ENCODE measurements at regions not wholly inside any gene's neighbourhood (a gene's known extent, or its start where the extent isn't known, plus 50 kb on each side); places are given as distances from the start of the nearest gene placed in this dataset.
A peak's percentile ranks its signal among the peaks of the same experiment; 100 is the strongest.

DNA sequence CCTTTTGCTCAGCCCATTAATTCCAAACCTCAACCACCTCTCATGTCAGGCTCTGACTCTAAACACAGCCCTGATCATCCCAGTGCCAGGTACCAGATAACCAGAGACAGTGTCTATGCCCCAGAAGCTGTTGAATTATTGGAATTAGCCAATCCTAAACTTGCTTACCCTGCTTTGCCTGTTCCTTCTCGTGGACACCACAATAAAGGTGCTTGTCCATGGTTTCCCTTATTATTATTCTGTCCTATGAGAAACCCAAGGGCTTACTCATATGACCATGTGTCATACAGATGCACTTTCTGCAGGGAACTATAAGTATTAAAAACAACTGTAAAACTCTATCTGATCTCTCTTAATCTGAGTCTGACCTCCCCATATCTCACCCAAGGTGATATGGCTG lies 2193.8 kb upstream of the PIK3C3 start:
- no peak overlapping the region for H3K14ac ChIP-seq (ENCODE audit: low read length in 2 of 2)
- 57% methylated on average over 1 of the region's 1 CpG for WGBS
- no peak overlapping the region for H2BK15ac ChIP-seq (ENCODE audit: low read depth, poor library complexity, severe bottlenecking)
- H2AK5ac ChIP-seq (ENCODE audit: low read length, severe bottlenecking): no peak overlapping the region
- H3K18ac ChIP-seq (ENCODE audit: low read depth in 1 of 2, low read length in 2 of 2): no peak overlapping the region
- no peak for DNase-seq
- no peak overlapping the region for H3K23ac ChIP-seq (ENCODE audit: low read length in 2 of 2)
- H3K79me1 ChIP-seq (replicated peaks; ENCODE audit: low read length, poor library complexity, severe bottlenecking): no peaks in the 10 kb centered on the region
- no peaks in the 10 kb centered on the region for H3K27me3 ChIP-seq (ENCODE audit: control insufficient read depth in 1 of 2, insufficient read depth in 1 of 2, low read length in 2 of 2)
- H3K27ac ChIP-seq (ENCODE audit: low read length, poor library complexity, severe bottlenecking): no peak overlapping the region
- no peak overlapping the region for H3K4me2 ChIP-seq (ENCODE audit: low read length, poor library complexity, severe bottlenecking)
- H3K4me3 ChIP-seq (ENCODE audit: insufficient read depth in 1 of 2, low read depth in 1 of 2, low read length in 2 of 2): no peak overlapping the region
- no peak overlapping the region for H2BK12ac ChIP-seq (ENCODE audit: low read length in 2 of 2)
- no peak overlapping the region for H3K4ac ChIP-seq (ENCODE audit: low read depth in 1 of 2, low read length in 2 of 2)
- H4K8ac ChIP-seq (ENCODE audit: low read length): no peak overlapping the region
- no peaks in the 10 kb centered on the region for H3K4me1 ChIP-seq (ENCODE audit: control insufficient read depth, insufficient read depth, low read depth, low read length)
- no peak overlapping the region for H2BK5ac ChIP-seq (ENCODE audit: low read depth, low read length, poor library complexity, severe bottlenecking)
- no peak overlapping the region for H2AFZ ChIP-seq (ENCODE audit: low read depth, low read length)
- no peak overlapping the region for H2BK120ac ChIP-seq (ENCODE audit: low read depth, low read length)
- no peak overlapping the region for H3K9ac ChIP-seq (ENCODE audit: low read length)
- no peaks in the 10 kb centered on the region for H3K9me3 ChIP-seq (ENCODE audit: control insufficient read depth, low read length)
- H4K91ac ChIP-seq (ENCODE audit: low read length): no peak overlapping the region
- H3K36me3 ChIP-seq (ENCODE audit: control insufficient read depth in 1 of 2, insufficient read depth in 2 of 2, low read depth in 1 of 2, low read length in 2 of 2): no peaks in the 10 kb centered on the region

DNA sequence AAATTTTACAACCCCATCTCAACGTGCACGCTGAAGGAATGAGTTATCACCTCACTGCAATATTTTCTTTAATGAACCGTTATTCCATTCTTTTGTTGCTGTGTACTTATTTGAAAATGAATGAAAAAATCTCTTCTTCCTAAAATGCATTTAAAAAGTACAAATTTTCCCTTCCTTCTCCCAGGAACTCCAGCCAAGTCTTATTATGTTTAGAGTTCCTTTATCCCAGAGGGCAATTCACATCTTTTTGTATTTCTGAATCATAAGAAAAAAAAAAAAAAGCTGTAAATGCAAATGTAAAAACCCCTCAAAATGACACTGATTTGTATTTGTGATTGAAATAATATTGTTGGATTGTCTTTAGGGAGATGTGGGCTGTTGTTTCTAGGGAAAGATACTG lies 2194.3 kb upstream of the CELF4 start:
- no peak overlapping the region for H3K4ac ChIP-seq (ENCODE audit: low read depth in 1 of 2, low read length in 2 of 2)
- H3K23ac ChIP-seq (ENCODE audit: low read length in 2 of 2): no peak overlapping the region
- H3K14ac ChIP-seq (ENCODE audit: low read length in 2 of 2): no peak overlapping the region
- no peaks in the 10 kb centered on the region for H3K79me1 ChIP-seq (replicated peaks; ENCODE audit: low read length, poor library complexity, severe bottlenecking)
- no peak overlapping the region for H2BK12ac ChIP-seq (ENCODE audit: low read length in 2 of 2)
- no peaks in the 10 kb centered on the region for H3K4me1 ChIP-seq (ENCODE audit: control insufficient read depth, insufficient read depth, low read depth, low read length)
- H2AFZ ChIP-seq (ENCODE audit: low read depth, low read length): no peak overlapping the region
- no peak for DNase-seq
- H3K4me2 ChIP-seq (ENCODE audit: low read length, poor library complexity, severe bottlenecking): no peak overlapping the region
- H3K9me3 ChIP-seq (ENCODE audit: control insufficient read depth, low read length): no peaks in the 10 kb centered on the region
- no peak overlapping the region for H2AK5ac ChIP-seq (ENCODE audit: low read length, severe bottlenecking)
- H3K27ac ChIP-seq (ENCODE audit: low read length, poor library complexity, severe bottlenecking): no peak overlapping the region
- no peak overlapping the region for H2BK15ac ChIP-seq (ENCODE audit: low read depth, poor library complexity, severe bottlenecking)
- H2BK5ac ChIP-seq (ENCODE audit: low read depth, low read length, poor library complexity, severe bottlenecking): no peak overlapping the region
- WGBS: no CpG with 5 or more reads among the region's 3 CpGs
- H4K91ac ChIP-seq (ENCODE audit: low read length): no peak overlapping the region
- no peaks in the 10 kb centered on the region for H3K36me3 ChIP-seq (ENCODE audit: control insufficient read depth in 1 of 2, insufficient read depth in 2 of 2, low read depth in 1 of 2, low read length in 2 of 2)
- H3K9ac ChIP-seq (ENCODE audit: low read length): no peak overlapping the region
- no peak overlapping the region for H4K8ac ChIP-seq (ENCODE audit: low read length)
- H3K27me3 ChIP-seq (ENCODE audit: control insufficient read depth in 1 of 2, insufficient read depth in 1 of 2, low read length in 2 of 2): no peaks in the 10 kb centered on the region
- no peak overlapping the region for H3K4me3 ChIP-seq (ENCODE audit: insufficient read depth in 1 of 2, low read depth in 1 of 2, low read length in 2 of 2)
- no peak overlapping the region for H3K18ac ChIP-seq (ENCODE audit: low read depth in 1 of 2, low read length in 2 of 2)
- H2BK120ac ChIP-seq (ENCODE audit: low read depth, low read length): no peak overlapping the region

DNA sequence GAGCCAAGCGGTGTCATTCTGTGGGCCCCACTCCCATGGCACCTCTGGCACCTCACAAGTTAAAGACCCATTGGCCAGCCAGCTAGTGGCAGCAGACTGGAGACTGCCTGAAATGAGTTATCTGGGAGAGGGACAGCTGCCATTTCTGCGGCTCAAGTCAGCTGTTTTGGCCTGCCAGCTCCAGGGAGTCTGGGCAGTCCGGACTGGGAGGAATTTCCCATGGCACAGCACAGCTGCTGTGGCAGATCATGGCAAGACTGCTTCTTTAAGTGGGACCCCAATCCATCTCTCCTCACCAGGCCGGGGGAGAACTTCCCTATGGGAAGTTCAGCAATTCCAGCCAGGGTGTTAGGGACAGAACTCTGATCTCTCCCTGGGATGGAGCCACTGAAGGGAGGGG lies 2187.6 kb upstream of the CELF4 start:
- DNase-seq: no peak
- no peak overlapping the region for H2AK5ac ChIP-seq (ENCODE audit: low read length, severe bottlenecking)
- no peak overlapping the region for H2AFZ ChIP-seq (ENCODE audit: low read depth, low read length)
- no peaks in the 10 kb centered on the region for H3K9me3 ChIP-seq (ENCODE audit: control insufficient read depth, low read length)
- H3K4me2 ChIP-seq (ENCODE audit: low read length, poor library complexity, severe bottlenecking): no peak overlapping the region
- H3K9ac ChIP-seq (ENCODE audit: low read length): no peak overlapping the region
- H3K27me3 ChIP-seq (ENCODE audit: control insufficient read depth in 1 of 2, insufficient read depth in 1 of 2, low read length in 2 of 2): no peaks in the 10 kb centered on the region
- H4K8ac ChIP-seq (ENCODE audit: low read length): peak overlapping the region; percentile 24
- no peak overlapping the region for H2BK15ac ChIP-seq (ENCODE audit: low read depth, poor library complexity, severe bottlenecking)
- H3K27ac ChIP-seq (ENCODE audit: low read length, poor library complexity, severe bottlenecking): no peak overlapping the region
- no peak overlapping the region for H2BK5ac ChIP-seq (ENCODE audit: low read depth, low read length, poor library complexity, severe bottlenecking)
- 94% methylated on average over 4 of the region's 4 CpGs for WGBS
- no peak overlapping the region for H2BK12ac ChIP-seq (ENCODE audit: low read length in 2 of 2)
- no peaks in the 10 kb centered on the region for H3K79me1 ChIP-seq (replicated peaks; ENCODE audit: low read length, poor library complexity, severe bottlenecking)
- H4K91ac ChIP-seq (ENCODE audit: low read length): peak overlapping the region; percentile 59
- H3K14ac ChIP-seq (ENCODE audit: low read length in 2 of 2): no peak overlapping the region
- H3K23ac ChIP-seq (ENCODE audit: low read length in 2 of 2): no peak overlapping the region
- H3K4me3 ChIP-seq (ENCODE audit: insufficient read depth in 1 of 2, low read depth in 1 of 2, low read length in 2 of 2): no peak overlapping the region
- no peaks in the 10 kb centered on the region for H3K4me1 ChIP-seq (ENCODE audit: control insufficient read depth, insufficient read depth, low read depth, low read length)
- H2BK120ac ChIP-seq (ENCODE audit: low read depth, low read length): no peak overlapping the region
- H3K36me3 ChIP-seq (ENCODE audit: control insufficient read depth in 1 of 2, insufficient read depth in 2 of 2, low read depth in 1 of 2, low read length in 2 of 2): no peaks in the 10 kb centered on the region
- no peak overlapping the region for H3K4ac ChIP-seq (ENCODE audit: low read depth in 1 of 2, low read length in 2 of 2)
- H3K18ac ChIP-seq (ENCODE audit: low read depth in 1 of 2, low read length in 2 of 2): no peak overlapping the region

DNA sequence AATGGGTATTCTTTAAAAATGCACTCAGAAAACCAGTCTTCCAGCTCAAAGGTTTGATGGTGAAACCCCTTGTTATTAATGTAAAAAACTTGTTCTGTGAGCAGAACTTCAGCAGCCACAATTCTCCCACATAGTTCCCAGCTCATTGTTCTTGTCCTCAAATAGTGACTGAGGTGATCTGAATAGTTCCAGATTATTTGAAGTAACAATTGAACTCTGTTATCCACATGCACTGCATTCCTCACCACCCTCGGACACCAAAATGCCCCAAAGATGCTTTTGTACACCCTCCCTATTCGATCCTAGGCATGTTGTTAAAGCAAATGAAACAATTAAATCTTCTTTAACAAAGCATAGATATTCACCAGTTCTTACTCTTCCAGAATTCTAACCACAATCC lies 2186.8 kb upstream of the CELF4 start:
- H3K27me3 ChIP-seq (ENCODE audit: control insufficient read depth in 1 of 2, insufficient read depth in 1 of 2, low read length in 2 of 2): no peaks in the 10 kb centered on the region
- no peak overlapping the region for H3K18ac ChIP-seq (ENCODE audit: low read depth in 1 of 2, low read length in 2 of 2)
- no peak overlapping the region for H2AK5ac ChIP-seq (ENCODE audit: low read length, severe bottlenecking)
- H2BK120ac ChIP-seq (ENCODE audit: low read depth, low read length): no peak overlapping the region
- H3K4me2 ChIP-seq (ENCODE audit: low read length, poor library complexity, severe bottlenecking): no peak overlapping the region
- H3K4me3 ChIP-seq (ENCODE audit: insufficient read depth in 1 of 2, low read depth in 1 of 2, low read length in 2 of 2): no peak overlapping the region
- no peak overlapping the region for H2BK12ac ChIP-seq (ENCODE audit: low read length in 2 of 2)
- H3K23ac ChIP-seq (ENCODE audit: low read length in 2 of 2): no peak overlapping the region
- H2AFZ ChIP-seq (ENCODE audit: low read depth, low read length): no peak overlapping the region
- no peak for DNase-seq
- H3K9me3 ChIP-seq (ENCODE audit: control insufficient read depth, low read length): no peaks in the 10 kb centered on the region
- no peaks in the 10 kb centered on the region for H3K4me1 ChIP-seq (ENCODE audit: control insufficient read depth, insufficient read depth, low read depth, low read length)
- no peak overlapping the region for H3K9ac ChIP-seq (ENCODE audit: low read length)
- no peak overlapping the region for H3K27ac ChIP-seq (ENCODE audit: low read length, poor library complexity, severe bottlenecking)
- H3K36me3 ChIP-seq (ENCODE audit: control insufficient read depth in 1 of 2, insufficient read depth in 2 of 2, low read depth in 1 of 2, low read length in 2 of 2): no peaks in the 10 kb centered on the region
- no peak overlapping the region for H2BK5ac ChIP-seq (ENCODE audit: low read depth, low read length, poor library complexity, severe bottlenecking)
- no peak overlapping the region for H2BK15ac ChIP-seq (ENCODE audit: low read depth, poor library complexity, severe bottlenecking)
- no peak overlapping the region for H4K8ac ChIP-seq (ENCODE audit: low read length)
- no peak overlapping the region for H3K14ac ChIP-seq (ENCODE audit: low read length in 2 of 2)
- no peak overlapping the region for H4K91ac ChIP-seq (ENCODE audit: low read length)
- H3K4ac ChIP-seq (ENCODE audit: low read depth in 1 of 2, low read length in 2 of 2): no peak overlapping the region
- 100% methylated on average over 1 of the region's 2 CpGs for WGBS
- H3K79me1 ChIP-seq (replicated peaks; ENCODE audit: low read length, poor library complexity, severe bottlenecking): no peaks in the 10 kb centered on the region
